ENCODE measurements at regions not wholly inside any gene's neighbourhood (a gene's known extent, or its start where the extent isn't known, plus 50 kb on each side); places are given as distances from the start of the nearest gene placed in this dataset.
A peak's percentile ranks its signal among the peaks of the same experiment; 100 is the strongest.

DNA sequence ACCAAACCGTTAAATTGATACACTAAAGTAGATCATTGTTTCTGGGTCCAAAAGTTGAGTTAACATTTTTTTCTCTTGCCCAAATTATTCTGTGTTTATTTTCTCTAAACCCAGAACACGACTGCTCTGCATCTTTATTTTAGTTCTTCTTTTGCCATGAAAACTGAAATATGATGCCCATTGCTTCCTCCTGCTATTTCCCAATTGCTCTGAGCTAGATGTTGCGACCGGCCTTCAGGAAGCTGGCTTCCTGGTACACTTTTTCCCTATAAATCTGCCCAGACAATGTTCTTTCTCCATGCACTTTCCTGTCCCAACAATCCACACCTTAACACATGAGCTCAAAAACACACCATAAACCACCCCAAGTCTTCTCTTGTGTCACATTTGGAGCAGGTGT lies 501.4 kb downstream of the FBXO15 start:
- DNase-seq (ENCODE audit: low spot score): no peak

DNA sequence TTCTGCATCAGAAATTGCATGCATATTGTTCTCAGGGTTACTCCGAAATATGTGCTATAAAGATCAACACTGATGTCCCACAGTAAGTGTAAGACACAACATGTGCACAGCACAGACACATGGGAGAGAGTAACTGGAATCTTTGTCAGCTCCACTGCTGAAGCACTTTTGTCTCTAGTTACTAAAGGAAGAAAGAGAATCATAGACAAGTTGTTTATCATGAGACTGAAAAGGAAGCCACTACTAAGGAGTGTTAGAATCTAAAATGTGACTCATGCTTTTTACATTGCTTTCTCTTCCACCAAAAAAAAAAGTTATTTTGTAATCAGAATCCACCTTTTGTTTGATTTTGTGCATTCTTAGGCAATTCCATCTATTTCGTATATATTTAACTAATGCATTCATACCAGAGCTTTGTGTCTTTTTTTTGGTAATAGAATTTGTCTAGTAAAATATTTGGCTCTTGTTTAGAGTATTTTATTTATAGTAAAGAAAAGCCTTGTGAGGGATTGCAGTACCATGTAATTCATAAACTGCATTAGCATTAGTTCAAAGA lies 502.4 kb downstream of the FBXO15 start:
- DNase-seq (ENCODE audit: low spot score): no peak

DNA sequence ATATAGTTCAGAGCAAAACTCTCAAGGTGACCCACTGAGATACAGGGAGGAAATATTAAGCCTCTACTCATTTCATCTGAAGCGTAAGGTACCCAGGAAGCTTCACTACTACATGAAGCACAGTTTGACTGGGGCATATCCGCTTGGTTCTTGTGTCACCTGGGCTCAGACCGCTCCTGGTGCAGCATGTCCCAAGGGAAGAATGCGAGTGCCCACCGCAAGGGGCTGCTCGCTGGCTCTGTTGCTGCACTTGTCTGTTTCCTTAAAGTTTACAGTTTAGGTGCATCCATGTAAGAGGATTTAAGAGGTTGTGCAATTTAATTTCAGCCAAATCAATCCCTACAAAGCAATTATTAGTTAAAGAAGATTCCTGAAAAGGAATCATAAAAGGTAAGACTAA lies 507.8 kb downstream of the FBXO15 start:
- no peak for DNase-seq (ENCODE audit: low spot score)

DNA sequence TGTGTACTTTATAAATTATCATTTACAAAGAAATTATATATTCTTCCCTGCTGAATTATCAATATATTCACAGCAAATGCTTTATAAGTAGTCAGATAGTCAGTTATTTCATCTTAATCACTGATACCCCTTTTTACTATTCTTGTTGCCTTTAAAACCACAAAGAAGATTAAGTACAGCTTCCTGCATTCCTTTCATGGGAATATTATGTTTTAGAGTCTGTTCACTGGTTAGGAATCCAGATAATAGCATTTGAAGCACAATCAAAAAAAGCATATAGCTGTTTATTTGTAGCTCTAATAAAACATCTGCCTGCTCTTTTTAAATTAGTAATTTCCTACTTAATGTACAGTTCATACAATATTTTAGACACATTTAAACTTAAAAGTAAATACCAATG lies 508.9 kb downstream of the FBXO15 start:
- no peak for DNase-seq (ENCODE audit: low spot score)

DNA sequence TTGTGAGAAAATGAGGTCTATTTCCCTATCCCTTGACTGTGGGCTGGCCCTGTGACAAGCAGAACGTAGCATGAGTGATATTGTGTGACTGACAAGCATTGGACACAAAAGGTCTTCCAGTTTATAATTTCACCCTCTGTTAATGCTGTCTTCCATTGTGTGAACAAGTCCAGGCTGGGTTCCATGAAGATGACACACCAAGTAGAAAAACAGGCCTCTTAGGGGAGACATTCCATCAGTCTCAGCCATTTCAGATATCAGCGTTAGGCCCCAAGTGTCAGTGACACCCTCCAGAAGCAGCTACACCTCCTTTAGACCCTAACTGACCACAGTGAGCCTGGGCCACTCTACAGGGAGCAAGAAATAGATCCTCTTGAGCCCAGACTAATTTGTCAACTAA lies 511.3 kb downstream of the FBXO15 start:
- no peak for DNase-seq (ENCODE audit: low spot score)

DNA sequence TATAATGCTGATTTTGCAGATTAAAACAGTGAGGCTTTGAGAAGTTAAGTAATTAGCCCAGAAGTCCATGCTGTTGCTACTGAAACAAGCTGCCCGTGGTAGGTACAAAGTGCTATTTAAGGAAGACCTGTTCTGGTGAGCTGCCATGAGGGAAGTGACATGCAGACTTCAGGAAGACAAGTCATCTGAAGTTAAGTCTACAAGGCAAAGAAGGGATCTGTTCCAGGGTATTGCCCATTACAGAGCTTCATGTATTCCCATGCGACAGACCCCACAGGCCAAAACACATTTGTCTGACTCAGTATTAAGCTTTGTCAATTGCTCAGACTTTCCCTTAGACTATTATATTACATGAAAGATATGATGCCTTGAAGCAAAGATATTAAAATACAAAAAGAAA lies 520.8 kb downstream of the FBXO15 start:
- DNase-seq (ENCODE audit: low spot score): no peak

DNA sequence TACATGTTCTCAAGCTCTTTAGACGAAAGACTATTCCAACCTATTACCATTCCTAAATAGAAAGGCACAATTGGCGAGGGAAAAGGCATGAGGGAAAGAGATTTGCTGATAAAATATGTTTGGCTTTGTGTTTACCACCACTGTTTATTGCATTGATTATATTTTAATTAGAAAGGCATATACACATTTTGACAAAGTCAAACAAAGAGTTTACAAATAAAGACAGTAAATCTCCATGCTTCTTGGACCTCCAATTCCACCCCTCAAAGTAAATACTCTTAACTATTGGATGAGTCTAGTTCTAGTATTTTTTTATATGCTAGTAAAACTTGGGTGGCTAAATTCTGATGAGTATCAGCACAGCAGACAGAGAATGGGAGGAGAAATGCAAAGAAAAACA lies 521.4 kb downstream of the FBXO15 start:
- DNase-seq (ENCODE audit: low spot score): no peak

DNA sequence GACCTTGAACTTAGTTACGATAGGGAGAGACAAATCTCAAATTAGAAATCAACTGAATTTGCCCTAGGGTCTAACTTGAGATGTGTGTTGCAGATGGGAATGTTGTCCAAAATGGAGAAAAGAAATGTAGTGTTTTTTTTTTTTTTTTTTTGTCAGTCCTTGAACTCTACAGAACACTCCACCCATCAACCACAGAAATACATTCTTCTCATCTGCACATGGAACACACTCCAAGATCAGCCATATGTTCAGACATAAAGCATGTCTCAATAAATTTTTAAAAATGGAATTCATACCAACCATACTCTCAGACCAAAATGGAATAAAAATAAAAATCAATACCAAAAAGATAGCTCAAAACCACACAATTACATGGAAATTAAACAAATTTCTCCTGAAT lies 526.5 kb downstream of the FBXO15 start:
- DNase-seq (ENCODE audit: low spot score): no peak

DNA sequence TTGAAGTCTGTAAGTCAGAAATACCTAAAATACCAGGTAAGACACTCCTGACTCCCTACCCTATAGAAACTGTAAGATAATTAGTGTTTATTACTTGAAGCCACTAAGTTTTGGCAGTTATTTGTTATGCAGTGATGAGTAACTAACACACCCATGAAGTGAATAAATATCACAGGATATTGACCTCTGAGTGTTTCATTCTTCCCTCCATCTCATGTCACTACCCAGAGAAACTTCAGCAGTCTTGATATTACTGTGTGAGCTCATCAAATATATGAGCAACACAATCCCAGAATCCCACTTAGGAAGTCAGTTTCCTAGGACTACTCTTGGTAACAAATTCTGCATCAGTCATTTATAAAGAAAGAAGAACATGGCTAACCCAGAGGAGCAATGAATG lies 529.7 kb downstream of the FBXO15 start:
- DNase-seq (ENCODE audit: low spot score): no peak

DNA sequence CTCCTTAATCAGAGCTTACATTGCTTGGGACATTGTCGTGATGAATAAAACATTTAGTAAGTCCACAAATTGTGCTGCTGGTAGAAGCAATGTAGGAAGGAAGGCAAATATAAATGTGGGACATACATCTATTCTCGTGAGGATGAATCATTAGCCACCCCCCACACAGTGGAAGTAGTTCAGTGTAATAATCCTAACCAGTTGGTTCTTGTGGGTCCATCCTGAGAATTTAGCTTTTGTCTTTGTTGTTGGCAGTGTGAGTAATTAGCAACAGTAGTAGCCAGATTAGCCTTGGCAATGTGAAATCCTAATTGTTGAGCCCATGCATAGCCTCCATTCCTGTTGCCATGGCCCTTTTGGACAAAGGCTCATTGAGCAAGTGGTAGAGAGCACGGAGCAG lies 532.1 kb downstream of the FBXO15 start:
- DNase-seq (ENCODE audit: low spot score): no peak

DNA sequence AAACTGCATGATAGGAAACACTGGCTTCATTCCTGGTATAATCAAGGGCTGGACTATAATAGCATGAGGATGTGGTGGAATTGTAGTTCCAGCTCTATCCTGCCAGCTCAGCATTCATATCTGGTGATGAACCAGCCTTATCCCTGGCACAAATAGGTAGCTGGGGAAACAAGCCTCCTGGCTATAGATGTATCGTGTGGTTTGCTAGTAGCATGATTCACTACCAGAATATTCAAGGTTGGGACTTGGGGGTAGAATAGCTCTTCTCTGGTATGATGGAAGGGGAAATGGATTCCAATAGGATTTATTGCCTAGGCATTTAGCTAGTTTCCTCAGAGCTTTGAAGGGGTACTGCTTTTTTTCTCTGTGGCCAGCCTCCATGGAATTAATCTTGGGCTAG lies 532.8 kb downstream of the FBXO15 start:
- DNase-seq (ENCODE audit: low spot score): no peak

DNA sequence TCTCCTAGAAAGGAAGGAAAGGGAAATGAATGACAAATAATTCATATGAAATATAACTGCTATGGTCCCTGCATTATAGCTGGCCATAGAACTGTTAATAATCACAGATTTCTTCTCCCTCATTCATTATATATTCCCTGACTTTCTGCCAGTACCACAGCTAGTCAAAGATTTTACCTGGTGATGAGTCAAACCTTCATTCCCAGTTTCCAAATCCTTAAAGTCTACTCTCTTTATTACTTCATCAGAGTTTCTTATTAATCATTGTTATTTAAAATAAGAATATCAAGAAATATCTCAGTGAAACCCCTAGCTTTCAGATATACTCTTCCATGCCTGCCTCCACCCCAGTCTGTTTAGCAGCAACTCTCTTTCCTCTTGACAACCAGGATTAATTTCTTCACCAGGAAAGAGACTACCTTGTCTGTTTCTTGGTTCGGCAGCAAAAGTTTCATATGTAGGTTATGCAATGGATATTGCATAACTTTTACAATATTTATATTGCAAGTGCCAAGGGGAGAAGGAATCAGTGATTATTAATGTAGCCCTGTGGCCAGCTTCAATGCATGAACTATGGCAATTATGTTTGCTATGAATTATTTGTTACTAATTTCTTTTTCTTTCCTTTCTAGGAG lies 533.8 kb downstream of the FBXO15 start:
- no peak for DNase-seq (ENCODE audit: low spot score)

DNA sequence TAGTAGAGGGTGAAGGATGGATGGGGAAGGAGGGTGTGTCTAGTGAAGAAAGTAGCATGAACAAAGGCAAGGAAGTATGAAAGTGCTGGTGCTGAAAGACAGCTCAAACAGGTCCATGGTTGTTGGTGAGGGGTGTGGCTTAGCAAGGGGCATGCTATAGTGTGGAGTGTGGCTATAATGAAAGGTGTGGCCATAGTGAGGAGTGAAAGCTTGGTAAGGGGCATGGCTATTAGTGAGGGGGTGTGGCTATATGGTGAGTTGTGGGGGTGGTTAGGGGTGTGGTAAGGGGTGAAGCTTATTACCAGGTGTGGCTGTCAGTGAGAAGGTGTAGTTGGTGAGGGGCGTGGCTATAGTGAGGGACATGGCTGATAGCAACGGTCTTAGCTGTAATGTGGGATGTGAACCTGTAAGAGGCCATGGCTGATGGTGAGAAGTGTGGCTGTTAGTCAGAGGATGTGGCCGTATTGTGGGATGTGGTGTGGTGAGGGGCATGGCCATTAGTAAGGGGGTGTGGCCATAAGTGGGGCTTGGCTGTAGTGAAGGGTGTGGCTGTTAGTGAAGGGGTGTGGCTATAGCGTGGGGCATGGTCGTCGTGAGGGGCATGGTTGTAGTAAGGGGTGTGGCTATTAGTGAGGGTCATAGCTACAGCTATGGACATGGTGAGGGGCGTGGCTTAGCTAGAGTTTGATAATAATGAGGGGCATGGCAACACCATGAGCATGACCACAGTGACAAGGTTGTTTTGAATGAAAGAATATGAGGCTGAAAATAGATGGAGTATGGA lies 549.6 kb downstream of the FBXO15 start:
- DNase-seq (ENCODE audit: low spot score): no peak

DNA sequence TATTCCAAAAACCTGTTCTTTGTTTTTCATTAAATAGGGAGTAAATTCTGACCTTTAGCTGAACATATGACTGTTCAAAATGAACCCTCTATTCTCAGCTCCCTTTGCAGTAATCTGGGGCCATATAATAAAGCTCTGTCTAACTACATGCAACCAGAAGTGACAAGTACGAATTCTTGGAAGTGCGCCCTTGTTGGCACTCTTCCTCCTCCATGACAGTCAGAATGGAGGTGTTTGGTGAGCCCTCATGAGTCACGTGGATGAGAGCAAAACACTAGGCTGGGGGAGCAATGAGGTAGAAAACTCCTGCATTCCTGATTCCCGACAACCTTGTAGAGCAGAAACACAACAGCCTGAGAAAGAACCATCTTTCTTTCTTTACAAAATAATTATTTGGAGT lies 552.9 kb downstream of the FBXO15 start:
- no peak for DNase-seq (ENCODE audit: low spot score)

DNA sequence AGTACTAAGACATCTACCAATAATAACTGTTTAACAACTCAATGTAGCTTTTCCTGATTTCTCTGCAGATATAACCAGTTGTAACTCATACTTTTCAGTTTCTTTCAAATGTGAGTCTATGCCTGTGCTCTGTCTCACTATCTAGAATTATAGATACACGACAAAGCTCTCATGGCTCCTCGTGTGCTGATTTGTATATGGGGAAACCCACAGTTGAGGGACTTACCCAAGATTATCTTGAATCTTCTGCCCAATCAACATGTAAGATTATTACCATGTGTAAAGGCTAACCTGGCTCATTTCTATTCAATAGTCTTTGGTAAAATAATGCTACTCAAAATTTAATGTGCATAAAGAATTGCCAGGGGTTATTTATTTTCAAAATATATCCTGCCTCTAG lies 554.4 kb downstream of the FBXO15 start:
- DNase-seq (ENCODE audit: low spot score): no peak

DNA sequence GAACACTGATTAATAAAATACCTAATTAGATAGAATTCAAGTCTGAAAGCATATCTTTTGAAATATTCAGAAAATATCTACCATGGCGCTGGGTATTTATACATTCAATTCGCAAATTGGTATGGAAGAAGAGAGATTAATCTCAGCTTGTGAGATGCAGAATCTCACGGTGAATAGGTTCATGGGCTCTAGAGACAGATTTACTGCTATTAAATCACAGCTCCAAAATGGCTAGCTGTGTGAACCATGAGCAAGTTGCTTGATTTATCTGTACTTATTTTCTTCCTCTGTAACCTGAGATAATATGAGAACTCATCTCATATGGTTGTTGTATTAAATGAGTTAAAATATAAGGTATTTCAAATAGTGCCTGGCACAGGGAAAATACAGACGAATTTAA lies 556.7 kb downstream of the FBXO15 start:
- DNase-seq (ENCODE audit: low spot score): no peak

DNA sequence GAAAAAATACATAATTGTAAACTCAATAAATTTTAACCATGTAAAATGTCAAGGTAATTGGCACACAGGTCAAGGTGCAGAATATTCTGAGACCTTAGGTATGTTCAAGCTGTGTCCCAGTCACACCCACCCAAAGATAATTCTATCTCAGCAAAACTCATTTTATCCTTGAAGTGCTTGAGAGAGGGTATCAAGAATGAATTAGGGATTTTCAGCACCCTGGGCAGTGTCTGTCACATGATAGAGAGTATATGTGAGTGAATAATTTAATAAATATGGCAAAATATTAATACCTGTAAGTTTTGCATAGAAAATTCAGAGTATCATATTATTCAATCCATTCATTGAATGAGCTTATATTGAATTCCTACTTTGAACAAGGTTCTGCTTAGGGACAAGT lies 567.9 kb downstream of the FBXO15 start:
- DNase-seq (ENCODE audit: low spot score): no peak

DNA sequence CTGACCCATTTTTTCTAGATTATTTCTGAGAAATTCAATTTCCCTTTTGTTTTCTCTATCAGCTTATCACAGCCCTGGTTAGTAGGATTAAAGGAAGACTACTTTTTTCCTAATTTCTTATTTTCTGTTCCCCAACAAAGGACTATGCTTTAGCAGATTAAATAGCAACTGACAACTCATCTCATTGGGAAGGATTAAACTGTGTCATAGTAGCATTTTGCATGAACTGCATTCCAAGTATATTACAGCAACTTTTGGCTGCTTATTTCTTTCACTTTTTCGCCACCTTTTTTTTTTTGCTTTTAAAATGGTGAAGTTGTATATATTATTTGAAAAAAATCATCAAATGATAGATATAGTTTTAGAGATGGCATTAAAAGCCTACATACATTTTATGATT lies 570.3 kb downstream of the FBXO15 start:
- DNase-seq (ENCODE audit: low spot score): no peak

DNA sequence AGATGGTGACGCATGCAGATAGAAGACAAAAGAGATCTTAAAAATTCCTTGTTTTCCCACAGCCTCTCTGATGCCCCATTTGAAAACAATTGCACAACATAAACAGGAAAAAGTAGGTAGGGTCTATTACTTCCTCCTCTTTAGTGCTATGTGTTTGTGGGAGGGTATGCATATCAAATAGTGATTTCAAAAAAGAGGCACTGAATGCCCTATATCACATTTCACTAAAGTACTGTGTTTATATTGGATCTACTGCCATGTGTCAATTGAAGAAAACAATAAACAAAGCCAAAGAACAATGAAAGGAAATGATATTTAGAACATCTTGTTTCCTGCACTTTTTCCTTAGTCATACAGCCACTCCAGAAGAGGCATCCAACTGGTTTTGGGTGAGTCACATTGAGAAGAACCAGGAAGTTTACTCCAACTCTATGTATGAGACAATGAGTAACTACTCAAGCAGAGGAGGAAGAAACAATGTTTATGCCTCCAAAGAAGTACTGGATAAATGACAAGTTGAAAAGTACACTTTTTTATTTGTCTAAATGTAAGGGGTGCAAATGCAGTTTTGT lies 583.6 kb downstream of the FBXO15 start:
- peak; percentile 9 for DNase-seq (ENCODE audit: low spot score)

DNA sequence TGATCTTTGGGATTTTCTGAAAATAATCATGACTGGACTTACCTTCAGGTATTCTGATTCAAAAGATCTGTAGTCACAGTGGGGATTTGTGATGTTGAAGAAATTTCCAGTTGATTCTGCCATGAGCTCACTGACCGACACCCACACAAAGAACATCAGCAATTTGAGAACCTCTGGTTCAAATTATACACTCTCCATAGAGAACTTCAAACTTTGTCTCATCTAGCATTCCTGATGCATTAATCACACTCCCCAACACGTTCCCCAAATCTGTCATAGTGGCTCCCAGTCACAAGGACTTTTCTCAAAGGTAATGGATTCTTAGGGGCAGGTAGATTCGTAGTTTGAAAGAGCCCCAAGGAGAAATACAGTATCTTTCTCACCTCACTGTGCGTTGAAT lies 584.3 kb downstream of the FBXO15 start:
- DNase-seq (ENCODE audit: low spot score): no peak

DNA sequence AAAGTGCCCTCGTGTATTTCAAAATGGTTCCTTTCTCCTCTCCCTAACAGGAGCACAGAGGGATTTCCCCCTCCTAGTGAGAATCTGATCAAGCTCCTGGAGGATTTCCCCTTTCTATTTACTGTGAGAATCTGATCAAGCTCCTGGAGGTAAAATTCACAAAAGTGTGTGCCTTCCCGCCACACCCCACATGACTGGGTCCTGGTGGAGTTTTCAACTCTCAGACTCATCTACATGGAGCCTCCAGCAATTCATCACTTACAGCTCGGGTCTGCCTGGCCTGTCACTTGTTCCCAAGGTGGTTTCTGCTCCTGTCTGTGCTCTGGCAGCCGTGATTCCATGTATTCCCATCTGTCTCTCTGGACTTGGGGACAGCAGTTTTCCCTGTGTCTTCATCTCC lies 590.7 kb downstream of the FBXO15 start:
- no peak for DNase-seq (ENCODE audit: low spot score)

DNA sequence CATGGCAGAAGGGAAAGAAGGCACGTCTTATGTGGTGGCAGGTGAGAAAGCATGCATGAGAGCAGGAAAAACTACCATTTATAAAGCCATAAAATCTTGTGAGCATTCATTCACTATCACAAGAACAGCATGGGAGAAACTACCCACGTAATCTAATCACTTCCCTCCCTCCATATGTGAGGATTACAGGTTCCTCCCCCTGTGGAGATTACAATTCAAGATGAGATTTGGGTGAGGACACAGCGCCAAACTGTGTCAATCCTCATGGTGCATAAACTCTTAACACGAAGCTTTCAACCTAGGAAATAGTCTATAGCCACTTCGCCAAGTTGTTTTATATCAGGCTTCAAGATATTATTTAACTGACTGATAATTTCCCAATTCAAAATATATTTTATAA lies 595.5 kb downstream of the FBXO15 start:
- DNase-seq (ENCODE audit: low spot score): no peak

DNA sequence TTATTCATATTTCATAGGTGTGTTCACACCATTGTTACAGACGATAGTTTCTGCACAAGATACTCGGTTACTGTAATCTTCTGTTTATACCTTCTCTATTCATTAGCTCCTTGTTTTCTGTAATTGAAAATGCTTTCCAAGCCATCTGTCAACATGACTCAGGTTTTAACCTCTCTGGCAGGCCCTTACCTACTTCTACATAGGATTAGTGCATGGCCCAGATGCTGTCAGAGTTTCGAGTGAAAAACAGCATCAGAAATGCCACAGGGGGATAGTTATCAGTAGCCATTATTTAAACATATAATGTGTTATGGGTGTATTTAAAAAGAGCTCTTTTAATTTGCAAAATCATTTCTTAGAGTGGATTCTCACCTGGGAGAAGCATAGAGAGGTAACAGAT lies 596.4 kb downstream of the FBXO15 start:
- DNase-seq (ENCODE audit: low spot score): no peak

Data from HT-29 (cell line).